Mammary epithelial cell (primary cell): ENCODE measurements at regions not wholly inside any gene's neighbourhood (a gene's known extent, or its start where the extent isn't known, plus 50 kb on each side); places are given as distances from the start of the nearest gene placed in this dataset.

ENCODE experiments used
- EZH2 ChIP-seq: IDR thresholded peaks from 2 replicates; pipeline ENCODE4 v1.6.1; 2012; ENCODE audit warnings: low read length, inconsistent platforms, borderline replicate concordance
- TF ChIP-seq, protein P1 (sequence below), 2 donors: IDR thresholded peaks in 1 of 2; conservative IDR thresholded peaks in 1 of 2; 2 replicates each; pipeline ENCODE4 v1.5.1; 2011 to 2012; ENCODE audit warnings: inconsistent platforms in 2 of 2, low read length in 2 of 2, mild to moderate bottlenecking in 2 of 2, control low read depth in 1 of 2, low read depth in 1 of 2; ENCODE audit not compliant: insufficient read depth in 1 of 2; ENCODE audit errors: extremely low read depth in 1 of 2

DNA sequence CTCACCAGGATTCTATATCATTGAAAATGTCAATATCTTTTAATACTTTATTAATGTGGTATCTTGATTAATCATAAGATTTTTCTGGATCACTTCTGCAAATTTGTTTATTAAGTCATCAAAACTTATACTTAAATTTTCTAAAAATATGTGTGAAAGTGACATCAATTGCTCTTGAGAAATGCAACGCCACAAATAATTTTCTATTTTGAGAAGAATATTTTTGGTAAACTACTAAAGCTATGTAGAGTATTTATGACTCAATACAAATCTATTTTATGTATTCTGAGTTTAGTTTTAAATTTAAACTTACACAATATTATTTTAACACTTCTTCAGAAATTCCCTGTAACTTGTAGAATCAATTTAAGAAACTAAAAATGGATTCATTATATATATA, 263.3 kb downstream of the RASSF9 start:
- TF ChIP-seq, protein P1, sequence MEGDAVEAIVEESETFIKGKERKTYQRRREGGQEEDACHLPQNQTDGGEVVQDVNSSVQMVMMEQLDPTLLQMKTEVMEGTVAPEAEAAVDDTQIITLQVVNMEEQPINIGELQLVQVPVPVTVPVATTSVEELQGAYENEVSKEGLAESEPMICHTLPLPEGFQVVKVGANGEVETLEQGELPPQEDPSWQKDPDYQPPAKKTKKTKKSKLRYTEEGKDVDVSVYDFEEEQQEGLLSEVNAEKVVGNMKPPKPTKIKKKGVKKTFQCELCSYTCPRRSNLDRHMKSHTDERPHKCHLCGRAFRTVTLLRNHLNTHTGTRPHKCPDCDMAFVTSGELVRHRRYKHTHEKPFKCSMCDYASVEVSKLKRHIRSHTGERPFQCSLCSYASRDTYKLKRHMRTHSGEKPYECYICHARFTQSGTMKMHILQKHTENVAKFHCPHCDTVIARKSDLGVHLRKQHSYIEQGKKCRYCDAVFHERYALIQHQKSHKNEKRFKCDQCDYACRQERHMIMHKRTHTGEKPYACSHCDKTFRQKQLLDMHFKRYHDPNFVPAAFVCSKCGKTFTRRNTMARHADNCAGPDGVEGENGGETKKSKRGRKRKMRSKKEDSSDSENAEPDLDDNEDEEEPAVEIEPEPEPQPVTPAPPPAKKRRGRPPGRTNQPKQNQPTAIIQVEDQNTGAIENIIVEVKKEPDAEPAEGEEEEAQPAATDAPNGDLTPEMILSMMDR (conservative IDR thresholded peaks at IDR 0.05 in 1 of 2, IDR thresholded peaks at IDR 0.05 in 1 of 2; ENCODE audit: extremely low read depth in 1 of 2, insufficient read depth in 1 of 2, low read depth in 1 of 2, low read length in 2 of 2): no peak
- no peak for TF ChIP-seq EZH2
